HL-60 (cell line): ENCODE measurements at regions not wholly inside any gene's neighbourhood (a gene's known extent, or its start where the extent isn't known, plus 50 kb on each side); places are given as distances from the start of the nearest gene placed in this dataset.
"Not testable (repeated sequence)": the region's sequence is repeated elsewhere in the genome, so short reads cannot be mapped to it uniquely, and the experiment has no call there.

ENCODE experiments used
- DNase-seq, 2 experiments: peaks; one replicate each; pipeline ENCODE4 v3.0.0-alpha.2; 2010 to 2020; ENCODE audit warnings: low read depth in 1 of 2, low spot score in 1 of 2
- H3K27ac ChIP-seq: fragments of 250-450 bp; sonication (Bioruptor Pico); replicated peaks from 2 replicates; pipeline ENCODE4 v1.5.1; 2020; ENCODE audit warnings: mild to moderate bottlenecking, moderate library complexity
- H3K27me3 ChIP-seq: fragments of 250-450 bp; sonication (Bioruptor Pico); 2 replicates; pipeline ENCODE4 v1.5.1; 2021; ENCODE audit warnings: mild to moderate bottlenecking, moderate library complexity; ENCODE audit not compliant: insufficient read depth, poor library complexity, severe bottlenecking
- H3K4me3 ChIP-seq: replicated peaks from 2 replicates; pipeline ENCODE4 v1.5.1; 2011; ENCODE audit warnings: mild to moderate bottlenecking, control low read depth, low read length; ENCODE audit not compliant: insufficient read depth
- CTCF ChIP-seq: IDR thresholded peaks from one replicate; pipeline ENCODE4 v1.5.1; 2011; ENCODE audit warnings: low read length, control low read depth, inconsistent platforms; ENCODE audit not compliant: insufficient read depth
- GABPA ChIP-seq: IDR thresholded peaks from 2 replicates; pipeline ENCODE4 v1.6.1; 2012; ENCODE audit warnings: low read depth
- POLR2AphosphoS5 ChIP-seq: IDR thresholded peaks from 2 replicates; pipeline ENCODE4 v1.6.1; 2012; ENCODE audit warnings: low read depth
- REST ChIP-seq: IDR thresholded peaks from 2 replicates; pipeline ENCODE4 v1.6.1; 2012; ENCODE audit warnings: low read depth; ENCODE audit not compliant: insufficient replicate concordance
- SPI1 ChIP-seq: IDR thresholded peaks from 2 replicates; pipeline ENCODE4 v1.6.1; 2012; ENCODE audit warnings: low read depth, mild to moderate bottlenecking, borderline replicate concordance

GRCh38 chr11:115642660-115643059 is 138.4 kb upstream of the CADM1 start:
- TF ChIP-seq REST = no peak
- TF ChIP-seq CTCF = no peak
- no peak for TF ChIP-seq SPI1
- TF ChIP-seq GABPA = no peak
- TF ChIP-seq POLR2AphosphoS5 = no peak
- no peaks in the 10 kb centered on the region for H3K27me3 ChIP-seq
- H3K4me3 ChIP-seq = no peak overlapping the region
- H3K27ac ChIP-seq = no peak overlapping the region
- no peak for DNase-seq

GRCh38 chr11:115637599-115638241 is 133.5 kb upstream of the CADM1 start:
- no peaks in the 10 kb centered on the region for H3K27me3 ChIP-seq
- TF ChIP-seq CTCF (no peak), GABPA (no peak), POLR2AphosphoS5 (no peak), SPI1 (no peak), REST (no peak)
- DNase-seq = no peak
- H3K27ac ChIP-seq = no peak overlapping the region
- no peak overlapping the region for H3K4me3 ChIP-seq

GRCh38 chr11:115636753-115637527 is 132.7 kb upstream of the CADM1 start:
- TF ChIP-seq SPI1 (no peak), POLR2AphosphoS5 (no peak), CTCF (no peak), GABPA (no peak)
- DNase-seq = no peak
- Histone ChIP-seq H3K4me3 (no peak overlapping the region), H3K27ac (no peak overlapping the region), H3K27me3 (no peaks in the 10 kb centered on the region)

- not testable (repeated sequence) for H3K4me3 ChIP-seq, DNase-seq, H3K27me3 ChIP-seq, H3K27ac ChIP-seq
Observed at GRCh38 chr11:115633977-115634376, 129.8 kb upstream of the CADM1 start.
